K562 (cell line): ENCODE measurements at regions not wholly inside any gene's neighbourhood (a gene's known extent, or its start where the extent isn't known, plus 50 kb on each side); places are given as distances from the start of the nearest gene placed in this dataset.

Source experiments
- ATAC-seq: fragments of 200-7000 bp; cut with Tn5 transposase; 3 replicates; pipeline ENCODE4 v1.9.1; 2020; ENCODE audit warnings: moderate library complexity
- BruUV-seq: library from RNA; stranded (reverse); fragments of 400-500 nt; replicated peaks from 2 replicates; lab custom pipeline; 2021; lab: Mats Ljungman, UMichigan
- CTCF ChIA-PET: fragments of 300-600 bp; formaldehyde crosslinking; extraction: SDS; loops from one replicate; lab custom pipeline; 2021; ENCODE audit warnings: low intra/inter-chr PET ratio; lab: Yijun Ruan, JAX
- POLR2A ChIA-PET: fragments of 300-600, 350-650 bp; sonication (Branson Sonifier 250); formaldehyde crosslinking; extraction: SDS; loops from one replicate; lab custom pipeline; 2021; ENCODE audit warnings: antibody characterized with exemption, inconsistent platforms; lab: Yijun Ruan, JAX
- DNase-seq, 4 experiments: peaks; one replicate each; pipeline versions ENCODE4 v3.0.0 to v3.0.0-alpha.2; 2011 to 2018; ENCODE audit warnings: low spot score in 3 of 4, mixed read lengths in 3 of 4; ENCODE audit errors: extremely low read depth in 1 of 4
- FAIRE-seq: peaks from 2 replicates; lab custom pipeline; 2011; peaks lifted over from hg19 to GRCh38; lab: Jason Lieb, UNC
- H2AFZ ChIP-seq: 2 replicates; pipeline ENCODE4 v1.6.0; 2011; ENCODE audit warnings: low read depth, low read length, control low read depth, inconsistent platforms
- H3K27ac ChIP-seq: fragments of 200-600 bp; 3 replicates; pipeline ENCODE4 v1.8.0; 2011; ENCODE audit warnings: low read depth, mild to moderate bottlenecking, control low read depth, inconsistent platforms, low read length, moderate library complexity, mixed read lengths; ENCODE audit errors: extremely low read depth
- H3K27me3 ChIP-seq, 2 experiments: fragments of 300-600 bp in 1 of 2; 2 replicates in 1 of 2; 3 replicates in 1 of 2; pipeline versions ENCODE4 v1.6.0 to v1.8.0; 2011; ENCODE audit warnings: inconsistent platforms in 2 of 2, low read length in 2 of 2, mild to moderate bottlenecking in 1 of 2, mixed read lengths in 1 of 2, moderate library complexity in 1 of 2; ENCODE audit not compliant: control insufficient read depth in 2 of 2, insufficient read depth in 2 of 2
- H3K36me3 ChIP-seq: fragments of 300-600 bp; 3 replicates; pipeline ENCODE4 v1.8.0; 2011; ENCODE audit warnings: mild to moderate bottlenecking, low read length, inconsistent platforms; ENCODE audit not compliant: control insufficient read depth, insufficient read depth
- H3K4me1 ChIP-seq, 2 experiments: fragments of 200-600 bp in 1 of 2; replicated peaks in 1 of 2; 2 replicates in 1 of 2; 3 replicates in 1 of 2; pipeline versions ENCODE4 v1.5.1 to v1.8.0; 2011; ENCODE audit warnings: inconsistent platforms in 2 of 2, low read length in 2 of 2, mild to moderate bottlenecking in 1 of 2, mixed read lengths in 1 of 2, moderate library complexity in 1 of 2; ENCODE audit not compliant: control insufficient read depth in 2 of 2, insufficient read depth in 2 of 2
- H3K4me2 ChIP-seq: 2 replicates; pipeline ENCODE4 v1.6.1; 2011; ENCODE audit warnings: low read length, control low read depth, inconsistent platforms, mixed read lengths; ENCODE audit not compliant: insufficient read depth
- H3K4me3 ChIP-seq: fragments of 200-600 bp; sonication (generic), shearing (Covaris generic); 2 replicates; pipeline ENCODE4 v1.5.1; 2016; ENCODE audit warnings: control low read depth, inconsistent platforms
- H3K79me2 ChIP-seq: fragments of 200-600 bp; 3 replicates; pipeline ENCODE4 v1.8.0; 2011; ENCODE audit warnings: low read length, inconsistent platforms; ENCODE audit not compliant: control insufficient read depth, insufficient read depth
- H3K9ac ChIP-seq, 2 experiments: 2 replicates each; pipeline versions ENCODE4 v1.6.0 to v1.6.1; 2011; ENCODE audit warnings: low read depth in 2 of 2, low read length in 2 of 2, control low read depth in 1 of 2, inconsistent platforms in 1 of 2, mild to moderate bottlenecking in 1 of 2, mixed read lengths in 1 of 2; ENCODE audit not compliant: insufficient read depth in 1 of 2
- H3K9me1 ChIP-seq: one replicate; pipeline ENCODE4 v1.6.0; 2011; ENCODE audit warnings: inconsistent platforms, mild to moderate bottlenecking, low read length, moderate library complexity; ENCODE audit not compliant: control insufficient read depth, insufficient read depth
- H3K9me3 ChIP-seq: replicated peaks from 2 replicates; pipeline ENCODE4 v1.5.1; 2011; ENCODE audit warnings: low read depth, low read length, inconsistent platforms; ENCODE audit not compliant: control insufficient read depth, insufficient read depth
- H4K20me1 ChIP-seq: replicated peaks from 2 replicates; pipeline ENCODE4 v1.6.1; 2011; ENCODE audit warnings: low read length, inconsistent platforms, mixed read lengths; ENCODE audit not compliant: control insufficient read depth, insufficient read depth
- CREB1 ChIP-seq, 2 experiments: sonication (generic) in 1 of 2; formaldehyde crosslinking in 1 of 2; IDR thresholded peaks; 2 replicates each; pipeline versions ENCODE4 v1.6.1 to v1.8.0; 2012 to 2022; ENCODE audit warnings: inconsistent platforms in 1 of 2, mild to moderate bottlenecking in 1 of 2, missing genetic modification reagents in 1 of 2, moderate library complexity in 1 of 2
- ELK1 ChIP-seq: sonication (generic); formaldehyde crosslinking; IDR thresholded peaks from 2 replicates; pipeline ENCODE4 v1.8.1; 2022; ENCODE audit warnings: missing genetic modification reagents
- GATAD2A ChIP-seq: fragments of 450-650 bp; IDR thresholded peaks from 2 replicates; pipeline ENCODE4 v1.6.1; 2017
- GTF3C2 ChIP-seq: IDR thresholded peaks from 3 replicates; pipeline ENCODE4 v1.6.1; 2011; ENCODE audit warnings: borderline replicate concordance, mild to moderate bottlenecking, moderate library complexity; ENCODE audit not compliant: insufficient read length; ENCODE audit errors: extremely low read depth
- HDAC3 ChIP-seq: fragments of 450-650 bp; IDR thresholded peaks from 2 replicates; pipeline ENCODE4 v1.6.1; 2018; ENCODE audit warnings: borderline replicate concordance, mild to moderate bottlenecking, moderate library complexity; ENCODE audit not compliant: partially characterized antibody
- MTF1 ChIP-seq: fragments of 250-450 bp; sonication (Bioruptor Pico); IDR thresholded peaks from 2 replicates; pipeline ENCODE4 v1.9.0; 2021; ENCODE audit warnings: moderate library complexity, mild to moderate bottlenecking, inconsistent platforms, borderline replicate concordance
- PCBP2 ChIP-seq: fragments of 200-400 bp; formaldehyde crosslinking; IDR thresholded peaks from 2 replicates; pipeline ENCODE4 v1.6.1; 2018; ENCODE audit warnings: low read length, low read depth, mild to moderate bottlenecking, moderate library complexity; ENCODE audit not compliant: poor library complexity, severe bottlenecking
- PHB2 ChIP-seq: fragments of 450-650 bp; IDR thresholded peaks from 2 replicates; pipeline ENCODE4 v1.6.1; 2017; ENCODE audit warnings: low read depth
- ZNF507 ChIP-seq: conservative IDR thresholded peaks from 2 replicates; pipeline ENCODE4 v1.6.1; 2017; ENCODE audit warnings: missing genetic modification characterization, missing compliant biosample characterization
- WGBS: fragments of 100-300 bp; shearing (Covaris generic); methylation state at CpG from one replicate; pipeline ENCODE4 v1.1.6; 2016; ENCODE audit warnings: low coverage, mixed read lengths; ENCODE audit not compliant: insufficient coverage; ENCODE audit errors: missing lambda C conversion rate; 5-methylcytosine and 5-hydroxymethylcytosine counted together
- in situ Hi-C: fragments of 300-500 bp; cut with MboI; formaldehyde crosslinking; loops from 4 replicates; pipeline ENCODE4 v1.15.0; 2018; ENCODE audit warnings: inconsistent platforms, mixed read lengths
- intact Hi-C: fragments of 100-400 bp; cut with micrococcal nuclease; formaldehyde crosslinking; loops from 2 replicates; pipeline ENCODE4 v1.14.2; 2022

- ChIA-PET POLR2A (no interaction called here), CTCF (no interaction called here)
- in situ Hi-C loops, result loop anchor here (25.0 kb wide), 1 partner anchor 861 kb away; no protein-coding TSS in a partner anchor
- Histone ChIP-seq H3K36me3 (no peaks in the 10 kb centered on the region), H3K27me3 (no peaks in the 10 kb centered on the region), H3K27ac (no peak overlapping the region), H3K4me1 (no peaks in the 10 kb centered on the region), H3K4me2 (no peak overlapping the region), H3K79me2 (no peaks in the 10 kb centered on the region), H3K4me3 (no peak overlapping the region), H3K9me3 (no peaks in the 10 kb centered on the region), H2AFZ (no peak overlapping the region), H3K9ac (no peak overlapping the region), H4K20me1 (no peaks in the 10 kb centered on the region), H3K9me1 (no peaks in the 10 kb centered on the region)
- ATAC-seq, result no peak
- FAIRE-seq, result no peak
- 2% methylated on average over 4 of the region's 4 CpGs for WGBS
- no peak for DNase-seq
- intact Hi-C loops, result no loop called here
- no TSS peak for BruUV-seq
- TF ChIP-seq ELK1, result no peak
- no peak for TF ChIP-seq GATAD2A
- no peak for TF ChIP-seq PHB2
- TF ChIP-seq ZNF507 (tag), result no peak
- TF ChIP-seq GTF3C2, result no peak
- TF ChIP-seq CREB1 (IDR thresholded peaks at IDR 0.05), result no peak
- no peak for TF ChIP-seq CREB1 (CRISPR knock-in tag; IDR thresholded peaks at IDR 0.05)
- no peak for TF ChIP-seq MTF1 (CRISPR knock-in tag)
- TF ChIP-seq HDAC3, result no peak
- TF ChIP-seq PCBP2, result no peak
These were observed 339.8 kb upstream of the OBI1 start for GRCh38 chr13:78998630-78999315.
